ENCODE measurements at regions not wholly inside any gene's neighbourhood (a gene's known extent, or its start where the extent isn't known, plus 50 kb on each side); places are given as distances from the start of the nearest gene placed in this dataset.

DNA sequence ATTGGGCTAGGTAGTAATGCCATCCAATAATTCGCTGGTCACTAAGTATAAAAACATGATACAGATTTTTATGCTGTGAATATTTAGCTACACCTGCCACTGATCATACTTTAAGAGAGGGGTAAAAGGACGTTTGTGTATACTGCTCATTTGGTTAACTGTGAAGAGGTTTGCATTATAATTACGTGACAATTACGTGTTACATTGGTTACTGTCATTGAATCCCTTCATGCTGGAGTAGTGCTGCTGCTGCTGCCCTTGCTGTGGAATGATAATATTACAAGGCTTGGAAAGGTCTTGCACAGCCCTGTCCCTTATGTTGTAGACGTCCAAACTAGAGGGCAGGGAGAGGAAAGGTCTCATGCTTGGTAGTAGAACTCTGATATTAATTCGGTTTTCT, 312.2 kb upstream of the ATP2B1 start:
- no peak for DNase-seq

DNA sequence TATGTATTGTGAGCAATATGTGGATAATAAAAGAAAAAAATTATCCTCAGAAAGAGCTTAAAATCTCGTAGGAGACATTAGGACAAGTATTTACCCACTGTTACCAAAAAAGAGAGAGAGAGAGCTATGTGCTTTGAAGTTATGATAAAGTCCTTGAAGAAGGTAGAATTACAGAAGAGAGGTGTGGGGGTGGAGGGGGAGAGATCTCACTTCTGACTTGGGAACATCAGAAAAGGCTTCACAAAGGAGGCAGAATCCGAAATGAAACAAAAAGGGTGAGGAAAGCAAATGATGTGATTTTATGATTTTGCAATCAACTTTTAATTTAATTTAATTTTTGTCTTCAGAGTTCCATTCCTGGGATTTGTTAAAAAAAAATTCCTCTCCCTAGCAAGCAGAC, 311.8 kb upstream of the ATP2B1 start:
- DNase-seq = no peak

DNA sequence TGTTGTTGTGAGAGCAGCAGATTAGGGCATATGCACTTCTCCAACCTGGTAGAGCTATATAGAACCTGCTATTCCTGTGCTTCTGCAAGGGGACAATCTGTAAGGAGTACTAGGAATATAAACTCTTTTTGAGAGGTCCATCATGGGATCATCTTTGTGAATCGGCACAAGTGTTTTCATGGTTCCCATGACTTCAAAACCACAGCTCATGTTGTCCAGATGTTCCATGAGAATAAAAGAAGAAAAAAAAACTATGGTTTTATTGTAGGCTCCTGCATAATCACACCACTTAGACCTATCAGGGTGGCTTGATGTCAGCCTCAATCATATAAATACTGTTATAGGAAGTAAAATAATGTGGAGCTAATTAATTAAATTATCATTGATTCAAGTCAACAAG, 311.4 kb upstream of the ATP2B1 start:
- DNase-seq = no peak

DNA sequence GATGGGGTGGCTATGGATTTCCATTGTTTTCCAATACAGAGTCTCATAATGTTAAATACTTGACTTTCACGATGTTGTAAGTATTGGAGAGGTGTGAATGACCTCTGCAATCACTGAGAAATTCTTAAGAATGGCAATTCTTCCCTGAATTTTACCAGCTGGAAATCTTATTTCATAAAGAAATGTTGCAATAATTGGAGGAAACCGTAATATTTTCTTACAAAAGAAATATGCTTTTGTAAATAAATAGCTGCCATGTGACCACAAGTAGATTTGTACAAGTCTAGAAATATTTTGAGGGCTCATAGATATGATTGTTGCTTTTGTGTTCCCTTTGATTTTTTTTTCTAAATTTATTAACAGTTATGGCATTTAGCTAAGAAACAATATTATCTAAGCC, 308.7 kb upstream of the ATP2B1 start:
- DNase-seq = no peak

DNA sequence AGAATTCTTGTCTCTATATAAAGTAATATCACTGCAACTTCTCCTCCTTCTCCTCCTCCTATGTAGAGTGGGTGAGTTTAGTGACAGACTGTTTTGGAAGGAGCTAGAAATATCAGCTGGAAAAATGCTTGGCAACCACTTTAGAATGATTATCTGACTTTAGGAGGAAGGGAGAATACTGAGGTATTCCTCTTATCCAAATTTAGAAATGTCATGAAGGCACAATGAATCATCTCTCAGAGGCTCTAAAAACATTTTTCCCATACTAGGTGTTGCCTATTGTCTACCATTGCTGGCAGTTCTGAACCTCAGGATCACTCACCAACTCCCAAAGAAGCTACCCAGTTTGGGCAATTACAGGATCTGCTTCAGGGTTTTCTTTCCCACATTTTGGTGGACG, 306.6 kb upstream of the ATP2B1 start:
- no peak for DNase-seq

DNA sequence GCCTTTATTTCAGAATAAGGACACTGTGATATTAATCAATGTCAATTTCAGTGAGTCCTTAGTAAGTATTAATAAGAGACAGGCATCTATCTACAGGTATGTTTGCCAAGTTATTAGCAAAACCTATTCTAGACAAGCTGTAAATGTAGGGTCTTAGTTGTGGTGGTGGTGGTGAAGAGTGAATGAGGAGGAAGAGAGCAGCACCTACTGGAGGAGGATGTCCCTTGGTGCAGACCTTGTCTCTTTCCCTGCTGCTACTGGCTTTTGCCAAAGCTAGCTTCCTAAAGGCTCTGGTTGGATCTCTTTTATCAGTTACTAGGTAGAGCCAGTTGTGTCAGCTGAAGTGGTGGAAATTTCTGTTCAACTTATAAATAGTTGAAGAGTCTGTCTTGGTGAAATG, 304.8 kb upstream of the ATP2B1 start:
- no peak for DNase-seq

DNA sequence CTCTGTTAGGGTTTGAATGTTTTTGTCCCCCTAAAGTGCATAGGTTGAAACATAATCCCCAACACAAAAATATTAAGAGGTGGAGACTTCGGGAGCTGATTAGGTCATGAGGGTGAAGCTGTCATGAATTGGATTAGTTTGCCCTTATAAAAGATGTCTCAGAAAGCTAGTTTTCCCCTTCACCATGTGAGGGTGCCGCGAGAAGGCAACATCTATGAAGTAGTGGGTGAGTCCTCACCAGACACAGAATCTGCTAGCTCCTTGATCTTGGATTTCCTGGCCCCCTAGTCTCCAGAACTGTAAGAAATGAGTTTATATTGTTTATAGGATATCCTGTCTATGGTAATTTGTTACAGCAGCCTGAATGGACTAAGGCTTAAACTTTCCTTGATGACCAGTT, 301.5 kb upstream of the ATP2B1 start:
- no peak for DNase-seq

DNA sequence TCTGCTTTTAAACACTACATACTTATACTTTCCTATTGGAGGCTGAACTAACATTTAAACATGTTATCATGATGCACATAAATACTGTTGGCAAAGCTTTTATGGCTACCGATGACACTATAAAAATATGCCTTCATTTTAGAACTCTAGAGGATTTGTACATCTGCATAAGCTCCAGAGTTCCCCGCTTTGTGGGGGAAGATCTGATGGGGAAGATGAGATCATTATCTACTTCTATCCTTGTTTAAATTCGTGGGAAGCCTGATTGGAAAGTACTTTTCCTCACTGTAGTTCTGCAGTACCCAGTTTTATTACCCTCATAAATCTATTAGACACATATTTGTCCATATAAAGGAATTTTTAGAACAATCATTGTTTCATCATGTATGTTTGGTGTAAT, 299.6 kb upstream of the ATP2B1 start:
- no peak for DNase-seq

DNA sequence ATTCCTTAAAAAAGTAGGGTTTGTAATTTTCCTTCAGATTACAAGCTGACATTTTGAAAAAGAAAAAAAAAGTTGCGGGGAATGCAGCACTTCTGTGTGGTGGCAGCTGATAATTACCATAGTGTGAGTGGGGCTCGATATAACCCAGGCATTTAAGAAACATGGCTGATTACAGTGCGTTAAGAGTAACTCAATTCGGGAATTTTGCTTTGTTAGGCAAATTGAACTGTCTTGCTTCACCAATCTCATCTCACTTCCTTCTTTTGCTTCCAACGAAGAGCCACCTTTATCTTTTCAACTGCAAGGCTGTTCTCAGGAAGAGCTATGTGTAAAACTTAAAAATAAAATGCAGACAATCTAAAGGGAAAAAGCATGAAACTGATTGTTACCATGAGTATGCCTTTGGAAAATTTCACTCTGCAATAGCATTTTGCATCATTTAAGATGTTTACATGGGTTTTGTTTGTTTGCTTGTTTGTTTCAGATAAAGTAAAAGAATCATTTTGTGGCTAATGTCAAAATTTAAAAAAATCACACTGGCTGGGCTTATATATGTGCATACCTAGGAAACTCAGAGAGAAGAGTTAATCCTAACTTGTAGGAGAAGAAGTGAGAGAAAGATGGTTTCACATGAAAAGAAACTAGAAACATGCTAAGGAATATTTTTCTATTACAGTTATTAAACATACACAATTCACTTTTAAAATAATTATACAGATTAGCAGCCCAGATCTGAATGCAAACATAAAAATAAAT, 295.9 kb upstream of the ATP2B1 start:
- no peak for DNase-seq

DNA sequence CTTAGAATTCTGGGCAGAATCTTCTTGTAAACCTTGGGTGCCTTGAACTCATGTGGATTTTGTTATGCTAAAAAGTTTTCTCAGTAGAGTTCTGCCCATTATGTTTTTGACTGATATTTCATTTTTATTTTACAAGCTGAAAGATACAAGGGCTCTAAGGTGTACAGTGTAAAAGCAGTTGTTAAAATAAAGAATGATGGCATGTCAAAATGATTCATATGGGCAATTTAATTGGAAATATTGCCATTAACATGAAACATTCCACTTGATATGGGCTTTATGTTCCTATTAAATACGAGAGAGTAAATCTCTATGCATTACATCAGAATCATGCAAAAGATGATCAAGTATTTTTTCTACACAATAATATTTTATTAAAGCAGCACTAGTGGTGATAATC, 295.1 kb upstream of the ATP2B1 start:
- DNase-seq = no peak

DNA sequence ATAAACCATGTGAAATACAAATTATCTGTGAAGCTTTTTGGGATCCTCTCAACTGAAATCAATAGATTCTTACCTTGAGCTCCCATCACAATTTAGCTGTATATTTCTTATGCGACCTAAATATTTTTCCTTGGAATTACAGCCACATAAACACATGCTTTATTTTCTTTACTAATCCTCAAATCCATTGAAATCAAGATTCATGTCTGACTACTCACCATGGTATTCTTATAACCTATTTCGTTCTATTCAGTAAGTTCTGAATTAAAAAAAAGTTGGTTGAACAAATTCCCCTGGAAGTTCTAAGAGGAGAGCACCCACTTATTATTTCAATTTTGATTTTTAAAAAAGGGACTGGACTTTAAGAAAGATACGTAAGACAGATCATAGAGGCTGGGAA, 292.1 kb upstream of the ATP2B1 start:
- no peak for DNase-seq

DNA sequence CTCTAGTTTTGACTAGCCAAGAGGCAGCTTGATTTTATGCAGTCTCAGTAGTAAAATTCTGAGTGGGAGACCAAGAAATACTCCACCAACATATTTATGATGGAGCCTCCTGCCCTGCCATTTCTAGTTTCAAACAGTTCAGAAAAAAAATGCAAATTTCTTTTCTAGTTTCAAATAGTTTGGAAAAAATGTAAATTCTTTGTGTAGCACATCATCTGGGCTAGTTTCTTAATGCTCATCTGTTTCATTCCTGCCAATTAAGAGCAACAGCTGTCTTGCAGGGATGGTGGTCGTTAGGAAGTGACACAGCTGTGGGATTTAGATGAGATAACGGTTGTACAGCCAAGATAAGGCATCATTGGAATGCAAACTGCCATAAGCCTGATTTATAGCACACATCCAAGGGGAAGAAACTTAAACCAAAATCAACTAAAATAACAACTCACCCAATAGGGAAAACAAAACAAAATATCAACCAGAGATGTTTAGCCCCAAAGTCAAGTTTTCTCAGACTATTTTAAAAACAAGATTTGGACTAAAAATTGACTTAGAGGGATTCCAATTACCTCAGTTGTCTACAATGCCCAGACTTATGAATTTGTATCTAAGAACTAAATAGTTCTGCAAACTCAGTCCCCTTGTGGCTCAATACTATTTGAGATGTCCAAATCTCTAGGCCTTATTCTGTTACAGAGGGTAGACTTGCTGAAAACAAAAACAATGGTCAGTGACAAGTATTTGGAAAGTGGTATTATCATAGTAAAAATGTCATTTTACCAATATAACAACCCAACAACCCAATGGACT, 291.3 kb upstream of the ATP2B1 start:
- DNase-seq = no peak

DNA sequence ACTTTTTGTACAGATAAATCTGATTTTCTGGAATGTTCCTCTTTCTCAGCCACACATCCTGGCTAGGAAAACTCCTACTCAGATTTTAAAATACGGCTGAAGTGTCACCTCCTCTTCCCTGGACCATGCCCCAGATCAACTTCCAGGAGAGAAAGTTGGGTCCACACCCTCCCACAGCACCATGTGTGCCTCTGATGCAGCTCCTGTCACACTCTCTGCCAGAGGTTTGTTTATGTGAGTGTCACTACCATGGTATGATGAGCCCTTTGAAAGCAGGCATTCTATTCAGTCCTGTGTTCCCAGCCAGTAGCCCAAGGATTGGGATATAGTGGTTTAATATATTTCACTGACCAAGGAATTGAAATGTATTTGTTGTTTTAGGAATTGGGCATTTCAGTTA, 287.2 kb upstream of the ATP2B1 start:
- no peak for DNase-seq

DNA sequence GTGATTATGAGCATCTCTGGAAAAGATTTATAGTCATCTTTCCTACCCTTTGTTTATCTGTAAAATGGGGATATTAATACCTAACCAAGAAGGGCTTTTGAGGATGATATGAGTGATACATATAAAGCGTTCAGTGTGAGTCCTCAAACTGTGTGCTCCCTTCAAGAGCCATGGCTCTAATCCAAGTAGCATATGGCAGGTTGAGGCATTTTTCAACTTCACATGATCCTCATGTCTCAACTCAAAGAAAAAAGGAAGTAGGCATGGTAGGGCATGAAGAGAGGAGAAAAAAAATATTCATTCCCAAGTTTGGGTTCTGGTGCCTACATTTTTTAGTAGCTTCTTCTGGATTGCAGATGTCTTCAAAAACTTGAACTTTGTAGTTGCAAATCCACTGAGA, 286.3 kb upstream of the ATP2B1 start:
- no peak for DNase-seq

DNA sequence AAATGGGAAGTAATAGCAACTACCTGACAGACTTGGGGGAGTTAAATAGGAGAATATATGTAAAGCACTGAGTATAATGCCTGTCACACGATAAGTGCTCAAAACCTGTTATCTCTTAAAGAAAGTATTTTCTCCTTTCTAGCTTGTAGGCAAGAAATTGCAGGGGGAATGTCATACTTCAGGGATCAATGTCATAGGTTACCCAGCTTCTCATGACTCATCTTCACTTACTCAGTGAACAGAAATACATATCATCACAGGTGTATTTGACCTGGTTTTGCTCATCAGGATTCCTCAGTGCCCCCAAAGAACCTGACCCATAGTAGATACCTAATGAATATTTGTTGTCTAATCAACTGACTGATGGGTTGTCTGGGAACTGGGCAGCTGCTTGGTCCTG, 285.0 kb upstream of the ATP2B1 start:
- DNase-seq = no peak

DNA sequence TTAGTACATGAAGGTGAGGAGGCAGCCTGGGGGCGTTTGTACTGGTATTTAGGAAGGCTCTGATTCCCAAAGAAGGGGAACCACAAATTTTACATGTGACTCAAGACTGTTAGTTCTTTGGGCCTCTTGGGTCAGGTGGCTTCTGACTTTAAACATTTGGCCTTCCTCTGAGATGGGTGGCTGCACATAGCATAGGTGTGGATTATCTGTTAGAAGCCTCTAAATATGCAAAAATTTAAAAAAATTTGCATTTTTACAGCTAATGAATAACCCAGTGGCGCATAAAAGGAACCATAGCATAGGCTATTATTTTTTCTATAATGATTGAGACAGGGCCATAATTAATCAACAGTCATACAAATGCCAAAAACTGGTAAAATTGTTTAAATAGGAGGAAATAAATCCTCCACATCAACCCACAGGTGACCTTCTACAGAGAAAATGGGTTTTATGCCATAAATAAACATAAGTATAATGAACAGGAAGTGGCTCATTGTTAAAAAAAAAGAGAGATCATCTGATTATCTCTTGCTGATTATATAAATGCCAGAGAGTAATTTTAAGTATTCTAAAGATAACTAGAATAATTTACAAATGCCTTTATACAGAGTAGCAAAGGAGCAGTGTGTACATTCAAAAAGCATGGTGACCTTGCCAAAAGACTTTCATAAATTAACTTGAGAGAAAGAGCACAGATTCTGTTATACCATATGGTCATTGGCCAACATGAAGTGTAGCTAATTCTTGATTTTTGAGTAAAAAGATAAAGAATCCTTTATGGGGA, 284.2 kb upstream of the ATP2B1 start:
- no peak for DNase-seq

DNA sequence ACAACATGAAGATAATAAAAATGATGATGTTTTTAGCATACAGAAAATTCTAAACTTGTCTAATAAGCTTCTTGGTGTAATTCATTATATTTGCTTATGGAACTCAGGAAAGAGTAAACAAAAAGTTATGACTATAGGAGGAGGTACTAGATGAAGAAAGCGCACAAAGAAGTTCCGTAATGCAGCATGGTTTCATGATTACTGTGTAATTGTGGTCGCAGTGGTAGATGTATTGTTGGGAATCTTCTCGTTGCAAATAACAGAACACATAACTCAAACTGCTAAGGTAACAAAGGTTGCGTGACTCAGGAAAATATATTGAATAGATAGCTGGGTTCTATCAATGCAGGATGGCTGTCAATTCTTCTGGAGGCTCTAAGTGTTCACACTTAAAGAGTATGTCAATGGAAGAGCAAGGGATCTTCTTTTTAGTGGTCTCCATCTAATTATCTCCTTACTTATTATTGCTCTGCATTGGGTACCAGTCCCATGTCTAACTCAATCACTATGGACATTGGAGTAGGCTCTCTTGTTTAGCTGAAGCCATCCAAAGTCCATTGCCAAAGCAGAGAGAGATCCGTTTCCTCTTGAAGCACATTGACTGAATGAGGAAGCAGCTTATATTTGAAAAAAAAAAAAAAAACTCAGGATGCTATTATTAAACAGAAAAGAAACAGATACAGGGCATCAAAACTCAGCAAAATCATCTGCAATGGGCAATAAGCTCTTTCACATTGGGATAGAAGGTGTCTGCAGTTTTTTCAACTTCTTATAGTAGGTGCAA, 283.4 kb upstream of the ATP2B1 start:
- no peak for DNase-seq

DNA sequence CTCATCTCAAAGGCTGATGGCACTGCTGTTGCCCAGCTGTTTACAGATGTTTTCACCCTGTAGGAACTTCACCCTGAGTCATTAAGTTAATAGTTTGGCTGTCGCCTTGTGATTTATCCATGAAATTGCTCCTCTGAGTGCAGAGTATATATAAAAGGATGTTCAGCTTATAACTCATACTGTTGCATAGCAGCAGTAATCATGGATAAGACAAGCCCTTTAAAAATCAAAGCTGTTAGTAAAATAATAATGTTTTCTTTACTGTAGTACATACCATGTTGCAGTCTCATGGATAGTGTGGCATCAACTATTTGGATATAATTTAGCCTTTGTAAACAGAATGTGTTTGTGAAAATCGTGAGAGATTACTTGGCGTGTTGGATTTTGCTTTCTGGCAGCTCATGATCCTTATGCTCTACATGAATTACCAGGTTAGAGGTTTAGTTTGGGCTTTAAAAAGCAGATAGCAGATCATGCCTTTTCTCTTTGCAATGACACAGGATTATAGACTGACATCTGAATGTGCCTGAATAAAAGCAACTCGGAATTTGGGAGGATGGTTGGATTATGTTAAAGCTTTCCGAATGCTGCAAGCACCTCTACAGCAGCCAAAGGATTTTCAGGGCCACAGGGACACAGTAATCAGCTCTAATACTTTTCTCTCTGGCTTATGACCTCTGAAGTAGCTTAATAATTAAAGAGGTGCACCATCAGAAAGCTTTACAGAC, 279.7 kb upstream of the ATP2B1 start:
- DNase-seq = no peak

DNA sequence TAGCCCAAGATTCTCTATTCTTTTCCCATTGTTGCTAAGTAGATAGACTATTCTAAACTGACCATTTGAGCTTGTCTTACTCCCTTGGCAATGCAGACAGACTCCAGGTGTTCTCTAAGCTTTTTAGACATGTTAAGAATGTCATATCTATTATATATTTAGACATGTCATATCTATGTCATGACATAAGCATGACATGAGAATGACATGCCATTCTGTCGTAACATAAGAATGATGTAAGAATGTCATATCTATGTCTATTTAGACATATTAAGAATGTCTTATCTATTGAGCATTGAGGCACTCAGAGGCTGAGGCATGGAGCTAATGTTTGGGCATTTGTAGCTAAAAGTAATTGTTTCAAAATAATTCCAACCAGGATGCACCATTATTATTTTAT, 277.3 kb upstream of the ATP2B1 start:
- no peak for DNase-seq

DNA sequence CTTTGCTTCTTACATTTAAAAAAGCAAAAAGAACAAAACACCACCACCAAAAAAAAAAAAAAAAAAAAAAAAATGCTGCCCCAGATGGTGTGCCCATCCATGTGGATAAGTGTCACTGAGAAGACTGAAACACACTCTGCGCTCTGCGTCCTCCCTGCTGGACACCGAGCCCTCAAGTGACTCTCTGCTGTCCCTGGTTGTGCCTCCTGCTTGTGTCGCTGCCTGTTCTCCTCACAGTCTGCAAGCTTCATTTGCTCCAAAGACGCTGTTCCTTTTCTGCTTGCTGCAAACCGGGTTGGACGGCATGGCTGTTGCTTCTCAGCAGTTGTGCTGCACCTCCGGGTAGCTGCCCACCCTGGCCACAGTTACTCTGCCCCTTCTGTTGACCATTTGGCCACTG, 276.2 kb upstream of the ATP2B1 start:
- no peak for DNase-seq

DNA sequence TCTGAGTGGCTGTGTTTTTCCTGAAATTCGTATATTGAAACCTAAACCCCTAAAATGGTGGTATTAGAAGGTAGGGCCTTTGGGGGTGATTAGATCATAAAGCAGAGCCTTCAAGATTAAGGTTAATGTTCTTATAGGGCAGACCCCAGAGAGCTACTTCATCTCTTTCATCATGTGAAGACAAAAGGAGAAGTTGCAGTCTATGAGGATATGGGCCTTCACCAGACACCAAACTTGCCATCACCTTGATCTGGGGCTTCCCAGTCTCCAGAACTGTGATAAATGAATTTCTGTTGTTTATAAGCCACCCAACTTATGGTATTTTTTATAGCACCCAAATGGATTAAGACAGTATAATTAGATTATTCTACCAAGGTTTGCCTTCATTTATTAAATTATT, 275.0 kb upstream of the ATP2B1 start:
- DNase-seq = no peak

DNA sequence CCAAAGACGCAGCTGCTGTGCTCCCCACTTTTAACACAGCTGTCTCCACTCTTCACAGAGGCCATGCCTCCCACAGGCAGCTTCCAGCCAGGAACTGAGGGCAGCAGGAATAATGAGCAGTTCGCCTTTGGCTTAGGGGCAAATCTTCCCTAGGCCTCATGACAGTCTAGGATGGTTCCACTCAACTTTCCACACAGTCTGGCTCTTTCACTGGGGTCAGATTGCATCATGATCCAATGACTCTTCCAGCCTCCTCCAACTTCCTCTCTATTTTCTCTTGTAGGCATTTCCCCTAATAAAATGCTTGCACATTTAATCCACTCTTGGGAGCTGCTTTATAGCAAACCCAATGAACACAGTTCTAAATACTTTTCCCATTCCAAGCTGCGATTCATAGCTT, 271.6 kb upstream of the ATP2B1 start:
- no peak for DNase-seq

Data from activated CD4-positive, alpha-beta T cell treated with anti-CD3 and anti-CD28 coated beads for 1 hour (primary cell).